IMR-90 (cell line): ENCODE measurements at regions not wholly inside any gene's neighbourhood (a gene's known extent, or its start where the extent isn't known, plus 50 kb on each side); places are given as distances from the start of the nearest gene placed in this dataset.

Experiments
- ATAC-seq: fragments of 200-7000 bp; cut with Tn5 transposase; 2 replicates; pipeline ENCODE4 v1.9.1; 2020; ENCODE audit warnings: low read depth, mild to moderate bottlenecking, moderate library complexity
- BruUV-seq: library from RNA; stranded (reverse); fragments of 400-500 nt; replicated peaks from 2 replicates; lab custom pipeline; 2021; lab: Mats Ljungman, UMichigan
- CTCF ChIA-PET: fragments of 300-600 bp; formaldehyde crosslinking; extraction: SDS; loops from one replicate; lab custom pipeline; 2021; ENCODE audit warnings: antibody characterized with exemption; lab: Yijun Ruan, JAX
- POLR2A ChIA-PET: fragments of 300-600 bp; sonication (Branson Sonifier 250); formaldehyde crosslinking; loops from one replicate; lab custom pipeline; 2022; ENCODE audit warnings: antibody characterized with exemption; ENCODE audit not compliant: unreplicated experiment; lab: Charles Lee
- DNase-seq: peaks from one replicate; pipeline ENCODE4 v3.0.0; 2013
- H2AFZ ChIP-seq: replicated peaks from 2 replicates; pipeline ENCODE3; 2013; ENCODE audit warnings: low read length, mild to moderate bottlenecking; ENCODE audit not compliant: poor library complexity
- H2AK5ac ChIP-seq: 2 replicates; pipeline ENCODE4 v1.6.1; 2013; ENCODE audit warnings: low read depth, low read length, inconsistent platforms
- H2AK9ac ChIP-seq: replicated peaks from 2 replicates; pipeline ENCODE3; 2013; ENCODE audit warnings: mild to moderate bottlenecking, low read depth, low read length, moderate library complexity; ENCODE audit not compliant: poor library complexity
- H2BK120ac ChIP-seq: 2 replicates; pipeline ENCODE4 v1.6.1; 2013; ENCODE audit warnings: low read depth, low read length, inconsistent platforms
- H2BK15ac ChIP-seq: 3 replicates; pipeline ENCODE4 v1.6.1; 2013; ENCODE audit warnings: low read depth, low read length, inconsistent platforms
- H2BK20ac ChIP-seq: 2 replicates; pipeline ENCODE4 v1.6.1; 2013; ENCODE audit warnings: low read depth, mild to moderate bottlenecking, inconsistent platforms, low read length, moderate library complexity
- H2BK5ac ChIP-seq: 2 replicates; pipeline ENCODE4 v1.6.1; 2013; ENCODE audit warnings: mild to moderate bottlenecking, low read depth, low read length, inconsistent platforms; ENCODE audit not compliant: poor library complexity, severe bottlenecking
- H3K14ac ChIP-seq: replicated peaks from 2 replicates; pipeline ENCODE4 v1.6.1; 2013; ENCODE audit warnings: low read depth, low read length, inconsistent platforms
- H3K18ac ChIP-seq: 2 replicates; pipeline ENCODE4 v1.6.1; 2013; ENCODE audit warnings: low read depth, low read length, control low read depth
- H3K23ac ChIP-seq: 2 replicates; pipeline ENCODE4 v1.6.1; 2013; ENCODE audit warnings: low read depth, low read length, inconsistent platforms
- H3K27ac ChIP-seq: 2 replicates; pipeline ENCODE4 v1.5.1; 2013; ENCODE audit warnings: mild to moderate bottlenecking, control low read depth, low read length; ENCODE audit not compliant: insufficient read depth
- H3K27me3 ChIP-seq: 2 replicates; pipeline ENCODE4 v1.6.1; 2013; ENCODE audit warnings: low read length; ENCODE audit not compliant: control insufficient read depth, insufficient read depth
- H3K36me3 ChIP-seq: 2 replicates; pipeline ENCODE4 v1.6.1; 2013; ENCODE audit warnings: low read length, mixed read lengths; ENCODE audit not compliant: control insufficient read depth, insufficient read depth
- H3K4ac ChIP-seq: 2 replicates; pipeline ENCODE4 v1.6.1; 2013; ENCODE audit warnings: low read depth, low read length, inconsistent platforms
- H3K4me1 ChIP-seq: 2 replicates; pipeline ENCODE4 v1.6.1; 2013; ENCODE audit warnings: low read length, mixed read lengths; ENCODE audit not compliant: control insufficient read depth, insufficient read depth
- H3K4me2 ChIP-seq: 2 replicates; pipeline ENCODE4 v1.6.1; 2013; ENCODE audit warnings: low read depth, mild to moderate bottlenecking, control low read depth, low read length, moderate library complexity
- H3K4me3 ChIP-seq: 2 replicates; pipeline ENCODE4 v1.5.1; 2013; ENCODE audit warnings: low read depth, mild to moderate bottlenecking, control low read depth, low read length, moderate library complexity; ENCODE audit not compliant: insufficient read depth
- H3K56ac ChIP-seq: 2 replicates; pipeline ENCODE4 v1.6.1; 2013; ENCODE audit warnings: low read length, inconsistent platforms; ENCODE audit not compliant: insufficient read depth; ENCODE audit errors: extremely low read depth
- H3K79me1 ChIP-seq, 2 experiments: 2 replicates each; pipeline ENCODE4 v1.6.1; 2013; ENCODE audit warnings: low read length in 2 of 2, inconsistent platforms in 1 of 2, low read depth in 1 of 2
- H3K9ac ChIP-seq: 2 replicates; pipeline ENCODE4 v1.6.1; 2013; ENCODE audit warnings: low read depth, low read length, control low read depth
- H3K9me1 ChIP-seq: 2 replicates; pipeline ENCODE4 v1.6.1; 2013; ENCODE audit warnings: low read length, inconsistent platforms; ENCODE audit not compliant: insufficient read depth
- H3K9me3 ChIP-seq: 2 replicates; pipeline ENCODE4 v1.6.1; 2013; ENCODE audit warnings: low read length; ENCODE audit not compliant: control insufficient read depth, insufficient read depth
- H4K20me1 ChIP-seq: 2 replicates; pipeline ENCODE4 v1.6.1; 2013; ENCODE audit warnings: low read length, inconsistent platforms; ENCODE audit not compliant: insufficient read depth
- H4K5ac ChIP-seq: 2 replicates; pipeline ENCODE4 v1.6.1; 2013; ENCODE audit warnings: mild to moderate bottlenecking, low read depth, low read length, control low read depth
- H4K8ac ChIP-seq, 2 experiments: 2 replicates each; pipeline ENCODE4 v1.6.1; 2013; ENCODE audit warnings: low read depth in 2 of 2, low read length in 2 of 2, control low read depth in 1 of 2, inconsistent platforms in 1 of 2
- H4K91ac ChIP-seq: 2 replicates; pipeline ENCODE4 v1.6.1; 2013; ENCODE audit warnings: low read depth, low read length, inconsistent platforms; ENCODE audit not compliant: insufficient read depth
- BHLHE40 ChIP-seq: fragments of 150-350 bp; IDR thresholded peaks from 2 replicates; pipeline ENCODE4 v1.6.1; 2016; ENCODE audit warnings: mild to moderate bottlenecking, low read depth, low read length
- CEBPB ChIP-seq: IDR thresholded peaks from 2 replicates; pipeline ENCODE4 v1.6.1; 2012; ENCODE audit warnings: low read depth, low read length, improper control_type of control experiment
- CHD1 ChIP-seq: IDR thresholded peaks from 2 replicates; pipeline ENCODE4 v1.6.1; 2012; ENCODE audit warnings: low read depth, low read length, improper control_type of control experiment
- ELK1 ChIP-seq: fragments of 150-350 bp; IDR thresholded peaks from 2 replicates; pipeline ENCODE4 v1.6.1; 2016; ENCODE audit warnings: low read depth, mild to moderate bottlenecking, low read length, moderate library complexity, borderline replicate concordance
- FOS ChIP-seq: fragments of 150-350 bp; IDR thresholded peaks from 2 replicates; pipeline ENCODE4 v1.6.1; 2016; ENCODE audit warnings: low read depth, low read length
- MAFK ChIP-seq: IDR thresholded peaks from 2 replicates; pipeline ENCODE4 v1.6.1; 2012; ENCODE audit warnings: low read depth, low read length, improper control_type of control experiment
- MAZ ChIP-seq: IDR thresholded peaks from 2 replicates; pipeline ENCODE4 v1.6.1; 2012; ENCODE audit warnings: low read depth, mild to moderate bottlenecking, low read length, improper control_type of control experiment, moderate library complexity, borderline replicate concordance
- MXI1 ChIP-seq: IDR thresholded peaks from 2 replicates; pipeline ENCODE4 v1.6.1; 2012; ENCODE audit warnings: low read depth, mild to moderate bottlenecking, low read length, moderate library complexity, borderline replicate concordance
- NFE2L2 ChIP-seq: fragments of 150-350 bp; IDR thresholded peaks from 2 replicates; pipeline ENCODE4 v1.6.1; 2016; ENCODE audit warnings: low read depth, mild to moderate bottlenecking, low read length
- POLR2A ChIP-seq: IDR thresholded peaks from 2 replicates; pipeline ENCODE4 v1.6.1; 2012; ENCODE audit warnings: mild to moderate bottlenecking, low read depth, low read length
- RAD21 ChIP-seq: IDR thresholded peaks from 2 replicates; pipeline ENCODE4 v1.6.1; 2012; ENCODE audit warnings: low read length, improper control_type of control experiment
- RCOR1 ChIP-seq: IDR thresholded peaks from 2 replicates; pipeline ENCODE4 v1.6.1; 2012; ENCODE audit warnings: mild to moderate bottlenecking, low read length, improper control_type of control experiment; ENCODE audit not compliant: insufficient replicate concordance
- RFX5 ChIP-seq: IDR thresholded peaks from 2 replicates; pipeline ENCODE4 v1.8.0; 2012; ENCODE audit warnings: low read depth, mild to moderate bottlenecking, low read length, moderate library complexity
- SMC3 ChIP-seq: fragments of 150-350 bp; IDR thresholded peaks from 2 replicates; pipeline ENCODE4 v1.6.1; 2016; ENCODE audit warnings: low read depth, mild to moderate bottlenecking, antibody characterized with exemption, low read length, moderate library complexity
- USF2 ChIP-seq: fragments of 150-350 bp; IDR thresholded peaks from 2 replicates; pipeline ENCODE4 v1.6.1; 2017; ENCODE audit warnings: mild to moderate bottlenecking, antibody characterized with exemption, low read length, low read depth
- dilution Hi-C: fragments of 300-500 bp; cut with HindIII; formaldehyde crosslinking; loops from one replicate; pipeline ENCODE4 v1.14.3; 2018; ENCODE audit warnings: low sequenced_read_pairs; ENCODE audit not compliant: unreplicated experiment
- in situ Hi-C: fragments of 300-500 bp; cut with MboI; formaldehyde crosslinking; loops from 3 replicates; pipeline ENCODE4 v1.14.3; 2019; ENCODE audit warnings: low sequenced_read_pairs, inconsistent platforms, mixed read lengths
- intact Hi-C: fragments of 100-400 bp; cut with micrococcal nuclease; formaldehyde crosslinking; loops from 2 replicates; pipeline ENCODE4 v1.10.0; 2022

- Histone ChIP-seq H2AK9ac (no peak overlapping the region), H3K4ac (no peak overlapping the region), H2AFZ (no peak overlapping the region), H3K4me2 (no peak overlapping the region), H3K56ac (no peak overlapping the region), H3K36me3 (no peaks in the 10 kb centered on the region), H3K9me1 (no peaks in the 10 kb centered on the region), H3K9ac (no peak overlapping the region), H2BK20ac (no peak overlapping the region), H2BK5ac (no peak overlapping the region), H2AK5ac (no peak overlapping the region), H3K4me3 (no peak overlapping the region), H4K8ac (no peak overlapping the region), H2BK120ac (no peak overlapping the region), H3K27ac (no peak overlapping the region), H4K91ac (no peak overlapping the region), H3K14ac (no peak overlapping the region), H3K18ac (no peak overlapping the region), H4K5ac (no peak overlapping the region), H3K9me3 (no peaks in the 10 kb centered on the region), H2BK15ac (no peak overlapping the region), H3K23ac (no peak overlapping the region), H3K4me1 (no peaks in the 10 kb centered on the region), H3K27me3 (no peaks in the 10 kb centered on the region), H3K79me1 (no peaks in the 10 kb centered on the region), H4K20me1 (no peaks in the 10 kb centered on the region)
- ChIA-PET POLR2A (no interaction called here), CTCF (interaction anchor here (0.5 kb wide), 1 partner anchor 10 kb away, joined by 3 read pairs; no protein-coding TSS in a partner anchor)
- intact Hi-C loops (no loop called here), in situ Hi-C loops (no loop called here), dilution Hi-C loops (no loop called here)
- no peak for ATAC-seq
- no TSS peak for BruUV-seq
- no peak for DNase-seq
- TF ChIP-seq POLR2A = no peak
- TF ChIP-seq FOS = no peak
- TF ChIP-seq RFX5 = no peak
- no peak for TF ChIP-seq BHLHE40
- TF ChIP-seq MAFK = no peak
- TF ChIP-seq MAZ = no peak
- no peak for TF ChIP-seq CEBPB
- TF ChIP-seq SMC3 = no peak
- no peak for TF ChIP-seq CHD1
- no peak for TF ChIP-seq RCOR1
- no peak for TF ChIP-seq NFE2L2
- TF ChIP-seq RAD21 = no peak
- no peak for TF ChIP-seq ELK1
- no peak for TF ChIP-seq MXI1
- no peak for TF ChIP-seq USF2
Observed at GRCh38 chr12:61422786-61423185, 837.4 kb upstream of the USP15 start.
